Tibial nerve (tissue), 4 donors: ENCODE measurements at regions not wholly inside any gene's neighbourhood (a gene's known extent, or its start where the extent isn't known, plus 50 kb on each side); places are given as distances from the start of the nearest gene placed in this dataset.

Experiments
- EP300 ChIP-seq, 2 donors: sonication (generic); formaldehyde crosslinking; IDR thresholded peaks; one replicate each; pipeline ENCODE4 v1.6.1; 2017; ENCODE audit warnings: antibody characterized with exemption in 2 of 2, mild to moderate bottlenecking in 1 of 2
- POLR2A ChIP-seq, 2 donors: fragments of 450-650 bp; IDR thresholded peaks; one replicate each; pipeline ENCODE4 v1.6.1; 2017; ENCODE audit warnings: antibody characterized with exemption in 2 of 2, mild to moderate bottlenecking in 2 of 2, moderate library complexity in 2 of 2
- TF ChIP-seq, protein P1 (sequence below), 5 experiments: fragments of 200-600 bp in 3 of 5; fragments of 450-650 bp in 2 of 5; sonication (generic) in 3 of 5; IDR thresholded peaks; one replicate each; pipeline ENCODE4 v1.5.1; 2016 to 2019; ENCODE audit warnings: antibody characterized with exemption in 5 of 5, mild to moderate bottlenecking in 3 of 5, moderate library complexity in 2 of 5

DNA sequence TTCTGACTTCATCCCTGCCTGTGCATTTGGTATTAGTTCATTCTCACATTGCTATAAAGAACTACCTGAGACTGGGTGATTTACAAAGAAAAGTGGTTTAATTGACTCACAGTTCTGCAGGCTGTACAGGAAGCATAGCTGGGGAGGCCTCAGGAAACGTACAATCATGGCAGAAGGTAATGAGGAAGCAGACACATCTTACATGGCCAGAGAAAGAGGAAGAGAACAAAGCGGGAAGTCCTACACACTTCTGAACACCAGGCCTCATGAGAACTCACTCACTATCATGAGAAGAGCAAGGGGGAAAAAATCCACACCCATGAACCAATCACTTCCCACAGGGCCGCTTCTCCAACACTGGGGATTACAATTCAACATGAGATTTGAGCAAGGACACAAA, 303.9 kb downstream of the CBLN4 start:
- TF ChIP-seq EP300 (IDR thresholded peaks at IDR 0.05) (no peak), POLR2A (IDR thresholded peaks at IDR 0.05) (no peak)
- TF ChIP-seq, protein P1, sequence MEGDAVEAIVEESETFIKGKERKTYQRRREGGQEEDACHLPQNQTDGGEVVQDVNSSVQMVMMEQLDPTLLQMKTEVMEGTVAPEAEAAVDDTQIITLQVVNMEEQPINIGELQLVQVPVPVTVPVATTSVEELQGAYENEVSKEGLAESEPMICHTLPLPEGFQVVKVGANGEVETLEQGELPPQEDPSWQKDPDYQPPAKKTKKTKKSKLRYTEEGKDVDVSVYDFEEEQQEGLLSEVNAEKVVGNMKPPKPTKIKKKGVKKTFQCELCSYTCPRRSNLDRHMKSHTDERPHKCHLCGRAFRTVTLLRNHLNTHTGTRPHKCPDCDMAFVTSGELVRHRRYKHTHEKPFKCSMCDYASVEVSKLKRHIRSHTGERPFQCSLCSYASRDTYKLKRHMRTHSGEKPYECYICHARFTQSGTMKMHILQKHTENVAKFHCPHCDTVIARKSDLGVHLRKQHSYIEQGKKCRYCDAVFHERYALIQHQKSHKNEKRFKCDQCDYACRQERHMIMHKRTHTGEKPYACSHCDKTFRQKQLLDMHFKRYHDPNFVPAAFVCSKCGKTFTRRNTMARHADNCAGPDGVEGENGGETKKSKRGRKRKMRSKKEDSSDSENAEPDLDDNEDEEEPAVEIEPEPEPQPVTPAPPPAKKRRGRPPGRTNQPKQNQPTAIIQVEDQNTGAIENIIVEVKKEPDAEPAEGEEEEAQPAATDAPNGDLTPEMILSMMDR (IDR thresholded peaks at IDR 0.05), result no peak
